ENCODE measurements at regions not wholly inside any gene's neighbourhood (a gene's known extent, or its start where the extent isn't known, plus 50 kb on each side); places are given as distances from the start of the nearest gene placed in this dataset.

GRCh38 chr11:112778877-112779266 is 182.3 kb upstream of the NCAM1 start:
- Histone ChIP-seq H3K27me3 (no peaks in the 10 kb centered on the region), H3K9me3 (no peaks in the 10 kb centered on the region), H3K36me3 (no peaks in the 10 kb centered on the region), H3K4me3 (no peak overlapping the region)
- DNase-seq = no peak

- no peaks in the 10 kb centered on the region for H3K9me3 ChIP-seq
- peak; percentile 94 for DNase-seq
- H3K36me3 ChIP-seq = no peaks in the 10 kb centered on the region
- no peak overlapping the region for H3K4me3 ChIP-seq
- H3K27me3 ChIP-seq = no peaks in the 10 kb centered on the region
Observed at GRCh38 chr11:112780351-112781087, 180.7 kb upstream of the NCAM1 start.

- Histone ChIP-seq H3K9me3 (no peaks in the 10 kb centered on the region), H3K36me3 (no peaks in the 10 kb centered on the region), H3K27me3 (no peaks in the 10 kb centered on the region), H3K4me3 (no peak overlapping the region)
- no peak for DNase-seq
Observed at GRCh38 chr11:112783945-112784322, 177.3 kb upstream of the NCAM1 start.

- Histone ChIP-seq H3K27me3 (no peaks in the 10 kb centered on the region), H3K9me3 (no peaks in the 10 kb centered on the region), H3K36me3 (no peaks in the 10 kb centered on the region), H3K4me3 (no peak overlapping the region)
- DNase-seq = peak; percentile 98
Observed at GRCh38 chr11:112784323-112785073, 176.7 kb upstream of the NCAM1 start.

- peak; percentile 77 for DNase-seq
- H3K4me3 ChIP-seq = no peak overlapping the region
Observed at GRCh38 chr11:112785149-112785548, 176.1 kb upstream of the NCAM1 start.

GRCh38 chr11:112785719-112786118 is 175.5 kb upstream of the NCAM1 start:
- no peaks in the 10 kb centered on the region for H3K9me3 ChIP-seq
- no peaks in the 10 kb centered on the region for H3K27me3 ChIP-seq
- no peaks in the 10 kb centered on the region for H3K36me3 ChIP-seq
- no peak overlapping the region for H3K4me3 ChIP-seq
- DNase-seq = peak; percentile 83

More at GRCh38 chr11:112785149-112785548, 176.1 kb upstream of the NCAM1 start:
- no peaks in the 10 kb centered on the region for H3K9me3 ChIP-seq
- no peaks in the 10 kb centered on the region for H3K27me3 ChIP-seq
- H3K36me3 ChIP-seq = no peaks in the 10 kb centered on the region

- Histone ChIP-seq H3K4me3 (no peak overlapping the region), H3K36me3 (no peaks in the 10 kb centered on the region), H3K27me3 (no peaks in the 10 kb centered on the region), H3K9me3 (no peaks in the 10 kb centered on the region)
- DNase-seq = no peak
Observed at GRCh38 chr11:112786196-112786595, 175.0 kb upstream of the NCAM1 start.

GRCh38 chr11:112786886-112787530 is 174.2 kb upstream of the NCAM1 start:
- H3K36me3 ChIP-seq = no peaks in the 10 kb centered on the region
- no peaks in the 10 kb centered on the region for H3K27me3 ChIP-seq
- H3K4me3 ChIP-seq = no peak overlapping the region
- peaks cover 4% of the 10 kb centered on the region for H3K9me3 ChIP-seq
- no peak for DNase-seq

- Histone ChIP-seq H3K27me3 (no peaks in the 10 kb centered on the region), H3K4me3 (no peak overlapping the region), H3K36me3 (no peaks in the 10 kb centered on the region), H3K9me3 (peaks cover 9% of the 10 kb centered on the region)
- no peak for DNase-seq
Observed at GRCh38 chr11:112789481-112789880, 171.7 kb upstream of the NCAM1 start.

- Histone ChIP-seq H3K27me3 (no peaks in the 10 kb centered on the region), H3K4me3 (no peak overlapping the region), H3K9me3 (peaks cover 9% of the 10 kb centered on the region), H3K36me3 (no peaks in the 10 kb centered on the region)
- no peak for DNase-seq
Observed at GRCh38 chr11:112790286-112790685, 170.9 kb upstream of the NCAM1 start.

GRCh38 chr11:112792070-112792469 is 169.2 kb upstream of the NCAM1 start:
- H3K4me3 ChIP-seq = no peak overlapping the region
- DNase-seq = no peak
- H3K27me3 ChIP-seq = no peaks in the 10 kb centered on the region
- H3K9me3 ChIP-seq = peaks cover 9% of the 10 kb centered on the region
- H3K36me3 ChIP-seq = no peaks in the 10 kb centered on the region

GRCh38 chr11:112793416-112793815 is 167.8 kb upstream of the NCAM1 start:
- no peaks in the 10 kb centered on the region for H3K36me3 ChIP-seq
- DNase-seq = peak; percentile 36
- H3K4me3 ChIP-seq = no peak overlapping the region
- H3K27me3 ChIP-seq = no peaks in the 10 kb centered on the region
- peaks cover 9% of the 10 kb centered on the region for H3K9me3 ChIP-seq

GRCh38 chr11:112794331-112794846 is 166.8 kb upstream of the NCAM1 start:
- DNase-seq = peak; percentile 90
- Histone ChIP-seq H3K36me3 (no peaks in the 10 kb centered on the region), H3K27me3 (no peaks in the 10 kb centered on the region), H3K4me3 (no peak overlapping the region), H3K9me3 (peaks cover 9% of the 10 kb centered on the region)

GRCh38 chr11:112795142-112795815 is 165.9 kb upstream of the NCAM1 start:
- Histone ChIP-seq H3K27me3 (no peaks in the 10 kb centered on the region), H3K9me3 (peaks cover 9% of the 10 kb centered on the region), H3K36me3 (no peaks in the 10 kb centered on the region), H3K4me3 (no peak overlapping the region)
- peak; percentile 53 for DNase-seq

GRCh38 chr11:112795911-112796649 is 165.1 kb upstream of the NCAM1 start:
- no peak for DNase-seq

GRCh38 chr11:112797092-112797491 is 164.1 kb upstream of the NCAM1 start:
- DNase-seq = no peak

More at GRCh38 chr11:112795911-112796649, 165.1 kb upstream of the NCAM1 start:
- H3K36me3 ChIP-seq = no peaks in the 10 kb centered on the region
- H3K9me3 ChIP-seq = peaks cover 9% of the 10 kb centered on the region
- H3K4me3 ChIP-seq = no peak overlapping the region
- H3K27me3 ChIP-seq = no peaks in the 10 kb centered on the region

More at GRCh38 chr11:112797092-112797491, 164.1 kb upstream of the NCAM1 start:
- Histone ChIP-seq H3K9me3 (peaks cover 4% of the 10 kb centered on the region; the same call in 1 of the 2 replicates), H3K27me3 (no peaks in the 10 kb centered on the region), H3K36me3 (no peaks in the 10 kb centered on the region), H3K4me3 (no peak overlapping the region)

Measured in MG63 (cell line).